Non-pigmented ciliary epithelial cell (primary cell): ENCODE measurements at regions not wholly inside any gene's neighbourhood (a gene's known extent, or its start where the extent isn't known, plus 50 kb on each side); places are given as distances from the start of the nearest gene placed in this dataset.
"Not testable (repeated sequence)": the region's sequence is repeated elsewhere in the genome, so short reads cannot be mapped to it uniquely, and the experiment has no call there.

ENCODE experiments used
- DNase-seq: peaks from one replicate; pipeline ENCODE4 v3.0.0-alpha.2; 2010; ENCODE audit warnings: low read depth

DNA sequence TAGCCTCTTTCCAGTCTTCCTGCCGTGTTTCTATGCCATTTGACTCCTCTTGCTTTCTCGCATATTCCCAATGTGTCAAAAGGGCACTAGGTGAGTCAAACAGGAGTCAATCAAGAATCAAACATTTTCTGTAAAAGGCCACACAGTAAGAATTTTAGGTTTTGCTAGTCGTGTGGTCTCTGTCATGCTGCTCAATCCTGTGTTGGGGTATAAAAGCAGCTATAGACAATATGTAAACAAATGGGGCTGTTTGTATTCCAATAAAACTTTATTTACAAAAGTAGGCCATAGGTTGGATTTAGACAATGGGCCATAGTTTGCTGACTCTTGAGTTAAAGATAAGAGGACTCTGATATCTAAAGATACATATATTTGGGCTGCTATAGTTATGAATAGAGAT is 235.4 kb upstream of the BTBD3 start:
- DNase-seq, result no peak

DNA sequence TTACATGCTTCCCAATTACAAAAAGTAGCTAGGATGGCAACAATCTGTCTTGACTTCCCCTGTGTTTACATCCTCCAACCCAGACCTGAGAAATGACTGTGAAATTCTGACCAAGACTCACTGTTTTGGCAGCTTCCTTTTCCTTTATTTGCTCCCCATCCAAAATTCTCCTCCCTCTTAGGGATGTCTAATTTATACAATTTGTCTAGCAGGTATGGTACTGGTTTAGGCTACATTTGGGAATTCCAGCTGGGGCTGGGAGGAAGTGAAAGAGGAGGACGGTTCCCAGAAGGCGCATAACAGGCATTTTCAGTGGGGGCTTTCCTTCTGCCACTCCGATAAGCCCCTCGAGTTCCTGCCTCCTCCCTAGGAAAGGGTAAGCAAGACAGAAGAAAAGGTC is 231.5 kb upstream of the BTBD3 start:
- no peak for DNase-seq

DNA sequence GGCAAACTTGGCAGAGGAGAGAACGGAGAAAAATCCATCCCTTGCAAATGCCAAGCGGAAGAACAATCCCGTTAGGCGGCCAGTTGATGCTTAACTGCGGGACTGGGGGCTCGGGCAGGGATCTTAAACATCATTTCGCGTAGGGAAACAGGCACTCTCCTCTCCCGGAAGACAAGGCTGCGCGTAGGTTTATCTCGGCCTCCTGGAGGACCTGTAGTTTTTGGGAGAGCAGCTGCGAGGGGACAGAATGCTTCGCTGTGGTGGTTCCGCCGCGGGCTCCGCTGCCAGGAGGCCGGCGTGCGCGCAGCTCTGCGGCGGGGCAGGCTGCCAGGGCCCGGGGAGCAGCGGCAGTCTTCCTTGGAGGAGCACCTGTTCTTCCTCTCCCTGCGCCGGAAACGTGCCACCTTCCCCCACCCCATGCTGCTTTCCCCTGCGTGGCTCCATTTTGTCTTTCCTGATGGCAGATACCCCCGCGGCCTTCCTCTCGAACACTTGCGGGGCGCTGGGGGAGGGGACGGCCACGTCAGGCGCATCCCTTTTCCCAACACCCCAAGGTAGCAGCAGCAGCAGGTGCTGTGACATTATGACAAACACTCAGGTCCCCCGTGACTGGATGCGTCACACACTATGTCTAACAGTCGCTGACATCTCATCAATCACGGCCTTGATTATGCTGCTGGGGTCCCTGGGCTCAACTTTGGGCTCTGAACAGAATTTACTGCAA is 230.7 kb upstream of the BTBD3 start:
- DNase-seq, result no peak

DNA sequence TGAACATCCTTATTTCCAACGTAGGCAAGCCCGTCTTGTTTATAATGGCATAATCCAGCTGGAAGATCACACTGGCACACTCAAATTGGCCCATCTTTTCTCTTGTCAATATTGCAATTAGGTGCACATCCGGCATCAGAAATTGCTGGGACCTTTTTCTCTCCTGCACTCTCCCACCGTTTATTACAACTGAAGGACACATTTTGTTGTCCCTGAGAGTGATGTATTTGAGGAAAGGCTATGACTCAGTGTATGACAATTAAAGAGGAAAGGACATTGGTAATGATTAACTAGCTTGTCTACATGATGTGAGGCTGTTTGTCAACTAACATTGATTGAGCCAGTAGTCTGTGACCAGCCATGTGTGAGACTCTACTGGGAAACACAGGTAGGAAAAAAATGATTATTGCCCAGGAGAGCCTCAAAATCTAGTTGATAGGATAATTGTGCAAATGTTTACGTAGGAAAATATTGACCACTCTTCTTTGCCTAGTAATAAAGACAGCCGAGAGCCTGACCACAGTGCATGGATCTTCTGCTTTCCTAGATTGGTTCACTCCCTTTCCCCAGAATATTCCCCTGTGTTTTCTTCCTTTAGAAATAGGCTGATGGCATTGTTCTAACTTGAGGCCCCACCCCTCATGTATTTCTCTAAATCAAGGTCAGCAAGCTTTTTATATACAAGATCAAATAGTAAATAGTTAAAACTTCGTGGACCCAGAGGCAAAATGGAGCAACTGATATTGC is 230.0 kb upstream of the BTBD3 start:
- DNase-seq, result no peak

DNA sequence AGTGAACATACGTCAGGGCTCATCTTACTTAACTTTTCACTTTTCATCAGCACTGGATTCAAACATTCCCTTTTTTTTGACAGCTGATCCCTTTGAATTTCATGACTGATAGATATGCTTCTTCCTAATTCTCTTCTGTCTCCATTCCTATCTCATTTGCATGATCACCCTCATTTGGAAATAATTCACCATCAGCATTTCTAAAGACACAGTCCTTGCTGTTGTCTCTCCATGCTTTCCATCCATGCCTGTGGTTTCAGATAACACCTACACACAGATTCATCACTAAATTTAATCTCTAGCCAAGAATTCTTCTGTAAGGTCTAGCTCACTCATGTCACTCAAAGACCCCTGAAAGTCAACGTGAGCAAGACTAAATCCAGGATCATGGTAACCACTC is 228.4 kb upstream of the BTBD3 start:
- DNase-seq, result no peak

DNA sequence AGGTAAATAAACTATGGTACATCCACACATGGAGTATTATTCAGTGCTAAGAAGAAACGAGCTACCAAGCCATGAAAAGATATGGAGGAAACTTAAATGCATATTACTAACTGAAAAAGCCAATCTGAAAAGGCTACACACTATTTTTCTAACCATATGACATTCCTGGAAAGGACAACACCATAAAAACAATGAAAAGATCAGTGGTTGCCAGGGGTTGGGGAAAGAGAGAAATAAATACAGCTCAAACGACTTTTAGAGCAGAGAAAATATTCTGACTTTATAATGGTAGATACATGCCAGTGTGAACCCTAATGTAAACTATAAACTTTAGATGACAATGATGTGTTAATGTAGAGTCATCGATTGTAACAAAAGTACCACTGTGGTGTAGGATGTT is 225.9 kb upstream of the BTBD3 start:
- no peak for DNase-seq

DNA sequence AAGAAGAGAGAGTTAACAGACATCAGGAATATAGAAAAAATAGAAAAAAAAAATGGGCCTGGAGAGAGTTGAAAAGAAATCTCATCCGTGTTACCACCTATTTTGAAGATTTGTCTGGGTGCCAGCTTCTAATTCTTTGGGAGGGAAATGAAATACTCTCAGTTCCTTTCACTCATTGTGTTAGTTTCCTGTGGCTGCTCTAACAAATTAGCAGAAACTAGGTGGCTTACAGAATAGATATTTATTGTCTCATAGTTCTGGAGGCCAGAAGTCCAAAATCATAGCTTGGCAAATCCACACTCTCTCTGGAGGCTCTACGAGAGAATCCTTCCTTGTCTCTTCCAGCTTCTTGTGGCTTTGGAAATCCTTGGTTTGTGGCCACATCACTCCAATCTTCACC is 225.1 kb upstream of the BTBD3 start:
- DNase-seq, result no peak

DNA sequence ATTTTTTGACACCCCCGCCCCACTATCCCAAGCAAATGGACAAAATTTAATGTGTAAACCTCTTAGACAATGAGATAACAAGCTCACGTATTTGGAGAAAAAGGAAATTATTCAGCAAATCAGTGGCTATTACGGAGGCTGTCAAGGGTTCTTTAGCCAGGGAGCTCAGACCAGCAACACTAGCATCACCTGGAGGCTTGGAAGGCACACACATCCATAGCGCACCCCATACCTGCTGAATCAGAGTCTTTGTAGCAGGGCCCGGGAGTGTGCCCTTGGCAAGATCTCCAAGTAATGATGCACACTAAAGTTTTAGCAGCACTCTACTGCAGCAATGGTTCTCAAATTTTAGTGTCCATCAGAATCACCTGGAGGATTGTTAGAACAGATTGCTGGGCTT is 223.2 kb upstream of the BTBD3 start:
- DNase-seq, result no peak

DNA sequence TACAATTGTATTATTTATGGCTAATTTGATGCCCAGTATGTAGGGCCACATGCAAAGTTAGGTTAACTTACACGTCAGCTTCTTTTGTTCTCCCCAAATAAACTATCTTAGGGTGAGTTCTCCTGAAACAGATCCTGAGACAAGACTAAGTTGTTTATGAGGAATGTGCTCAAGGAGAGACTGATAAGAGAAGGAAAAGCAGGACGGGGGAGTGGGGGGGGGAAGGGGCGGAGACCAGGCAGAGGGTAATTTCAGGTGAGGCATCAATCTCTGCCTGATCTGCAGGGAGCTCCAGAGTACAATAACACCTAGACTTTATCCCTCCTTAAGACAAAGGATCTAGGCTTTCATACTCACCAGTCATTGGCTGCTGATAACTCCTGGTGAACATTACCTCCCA is 220.6 kb upstream of the BTBD3 start:
- DNase-seq, result no peak

DNA sequence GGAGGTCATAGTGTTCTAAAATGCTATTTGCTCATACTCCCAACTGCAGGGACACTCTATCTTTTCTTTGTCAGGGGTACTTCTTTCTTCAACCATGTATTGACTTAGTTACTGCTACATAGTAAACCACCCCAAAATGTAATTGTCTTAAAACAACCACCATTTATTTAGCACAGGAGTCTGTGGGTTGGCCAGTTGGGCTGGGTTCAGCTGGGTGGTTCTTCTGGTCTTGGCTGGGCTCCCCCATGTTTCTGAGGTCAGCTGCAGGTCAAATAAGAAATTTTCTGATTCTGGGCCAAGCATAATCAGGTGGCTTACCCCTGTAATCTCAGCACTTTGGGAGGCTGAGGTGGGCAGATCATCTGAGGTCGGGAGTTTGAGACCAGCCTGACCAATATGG is 220.0 kb upstream of the BTBD3 start:
- DNase-seq, result no peak

DNA sequence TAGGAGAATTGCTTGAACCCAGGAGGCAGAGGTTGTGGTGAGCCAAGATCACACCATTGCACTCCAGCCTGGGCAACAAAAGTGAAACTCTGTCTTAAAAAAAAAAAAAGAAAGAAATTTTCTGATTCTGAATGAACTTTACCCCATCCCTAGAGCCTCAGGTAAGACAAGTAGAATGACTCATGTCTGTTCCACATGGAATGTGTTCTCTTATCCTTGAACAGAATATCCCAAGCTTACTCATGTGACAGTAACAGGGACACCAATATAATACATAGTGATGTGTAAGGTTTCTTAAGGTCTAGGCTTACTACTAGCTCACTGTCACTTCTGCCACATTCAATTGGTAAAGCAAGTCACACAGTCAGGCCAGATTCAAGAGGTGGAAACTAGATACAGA is 219.6 kb upstream of the BTBD3 start:
- DNase-seq, result no peak

DNA sequence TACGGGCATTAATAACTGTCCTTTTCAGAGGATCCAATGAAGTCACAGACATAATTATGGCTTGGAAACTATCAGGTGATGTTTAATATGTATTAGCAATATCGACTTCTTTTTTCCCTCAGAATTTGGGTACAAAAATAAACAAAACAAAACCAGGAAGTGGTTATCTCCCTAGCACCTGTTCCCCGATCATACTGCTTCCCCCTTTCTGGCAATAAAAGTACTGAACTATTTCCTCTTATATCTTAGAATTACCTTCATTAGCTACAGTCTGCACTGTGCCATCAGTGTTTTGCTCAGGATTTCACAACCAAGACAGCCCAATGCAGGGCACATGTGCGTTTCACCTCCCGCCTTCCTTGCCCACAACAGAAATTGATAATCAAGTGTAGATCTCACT is 216.9 kb upstream of the BTBD3 start:
- DNase-seq, result no peak

DNA sequence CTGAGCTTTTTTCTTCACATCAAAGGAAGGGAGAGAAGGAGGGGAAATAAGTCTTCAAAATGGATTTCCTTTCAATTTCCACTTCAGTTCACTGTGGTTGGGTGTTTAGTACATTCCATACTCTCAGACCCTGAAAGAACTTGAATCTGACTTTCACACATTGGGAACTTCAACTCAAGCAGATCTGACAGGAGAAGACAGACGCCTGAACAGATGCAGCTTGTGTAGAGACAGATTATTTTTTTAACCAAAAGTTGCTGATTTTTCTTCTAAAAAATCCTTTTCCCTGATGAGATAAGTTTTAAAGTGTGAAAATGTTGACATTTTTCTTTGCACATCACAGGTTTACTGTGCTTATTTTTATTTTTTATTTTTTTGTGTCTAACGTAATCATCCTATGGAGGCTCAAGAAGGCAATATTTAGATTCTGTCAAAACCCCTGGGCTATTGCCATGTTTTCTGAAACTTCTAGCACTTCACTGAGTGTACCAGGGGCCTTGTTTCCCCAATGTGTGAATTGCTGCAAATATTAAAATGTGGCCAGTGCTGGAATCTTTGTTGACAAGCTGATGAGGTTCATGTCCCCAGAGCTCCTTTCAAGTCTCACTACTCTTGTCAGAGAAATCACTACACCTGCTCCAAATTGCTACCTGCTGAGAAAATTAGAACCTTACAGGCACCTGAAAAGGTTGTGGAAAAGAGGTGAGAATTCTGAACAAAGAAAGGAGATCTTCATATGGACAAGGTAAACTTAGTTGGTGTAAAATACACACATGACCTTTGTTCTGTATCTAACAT is 214.8 kb upstream of the BTBD3 start:
- no peak for DNase-seq

DNA sequence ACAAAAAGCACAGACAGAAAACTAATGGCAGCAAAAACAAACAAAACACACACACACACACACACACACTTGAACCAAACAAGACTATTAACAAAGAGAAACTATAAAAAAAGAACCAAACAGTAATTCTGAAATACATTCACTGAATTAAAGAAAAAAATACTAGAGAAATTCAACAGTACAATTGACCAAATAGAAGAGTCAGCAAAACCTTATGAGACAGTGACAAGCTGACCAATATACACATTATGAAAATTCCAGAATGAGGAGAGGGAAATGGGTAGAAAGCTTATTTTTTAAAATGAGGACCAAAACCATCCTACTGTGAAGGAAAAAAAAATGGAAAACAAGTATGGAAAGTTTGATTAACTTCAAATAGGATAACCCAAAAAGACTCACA is 212.2 kb upstream of the BTBD3 start:
- no peak for DNase-seq

DNA sequence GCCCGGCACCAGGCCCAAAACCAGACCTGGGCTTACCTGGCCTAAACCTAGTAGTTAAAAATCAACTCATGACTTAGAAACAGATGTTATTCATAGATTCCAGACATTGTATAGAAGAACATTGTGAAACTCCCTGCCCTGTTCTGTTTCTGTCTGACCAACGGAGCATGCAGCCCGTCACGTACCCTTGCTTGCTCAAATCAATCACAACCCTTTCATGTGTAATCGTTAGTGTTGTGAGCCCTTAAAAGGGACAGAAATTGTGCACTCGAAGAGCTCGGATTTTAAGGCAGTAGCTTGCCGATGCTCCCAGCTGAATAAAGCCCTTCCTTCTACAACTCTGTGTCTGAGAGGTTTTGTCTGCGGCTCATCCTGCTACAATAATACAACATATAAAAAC is 209.5 kb upstream of the BTBD3 start:
- not testable (repeated sequence) for DNase-seq

DNA sequence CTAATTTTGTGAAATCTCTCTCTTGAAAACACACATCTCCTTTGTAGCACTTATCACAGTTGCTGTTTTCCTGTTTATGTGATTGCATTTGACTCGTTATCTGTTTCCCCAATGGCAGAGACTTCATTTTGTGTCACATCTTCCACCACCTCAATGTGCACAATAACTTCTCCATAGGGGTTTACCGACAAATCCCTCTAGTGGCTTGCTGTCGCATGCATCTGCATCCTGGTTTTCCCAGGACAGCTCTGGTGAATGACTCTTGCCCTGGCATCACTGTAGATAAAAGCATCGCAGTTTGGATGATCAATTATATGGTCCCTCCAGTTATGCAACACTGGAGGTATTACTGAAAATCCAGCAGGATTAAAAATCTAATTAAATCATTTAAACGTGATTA is 206.5 kb upstream of the BTBD3 start:
- no peak for DNase-seq

DNA sequence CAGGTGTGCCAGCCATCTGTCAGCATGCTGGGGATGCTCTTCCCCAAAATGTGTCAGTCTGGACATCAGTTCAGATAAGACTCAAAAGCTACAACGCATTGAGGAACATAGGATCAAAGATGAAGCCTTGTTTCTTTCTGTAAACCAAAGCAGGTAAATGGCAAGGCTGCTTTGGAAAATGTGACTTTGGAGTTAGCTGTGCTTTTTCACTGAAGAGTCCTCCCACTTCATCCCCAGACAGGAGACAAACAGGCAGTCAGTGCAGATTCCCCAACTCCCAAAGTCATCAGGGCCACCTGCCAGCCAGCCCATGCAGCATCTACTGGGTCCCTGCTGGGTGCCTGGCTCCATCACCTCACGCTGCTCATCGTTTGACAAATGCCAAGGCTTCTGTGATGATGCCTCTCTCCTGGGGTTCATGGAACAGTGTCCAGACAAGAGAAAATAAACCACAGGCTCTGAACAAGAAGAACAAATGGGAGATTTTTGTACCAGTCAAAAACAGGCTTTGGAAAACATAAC is 205.0 kb upstream of the BTBD3 start:
- DNase-seq, result no peak

DNA sequence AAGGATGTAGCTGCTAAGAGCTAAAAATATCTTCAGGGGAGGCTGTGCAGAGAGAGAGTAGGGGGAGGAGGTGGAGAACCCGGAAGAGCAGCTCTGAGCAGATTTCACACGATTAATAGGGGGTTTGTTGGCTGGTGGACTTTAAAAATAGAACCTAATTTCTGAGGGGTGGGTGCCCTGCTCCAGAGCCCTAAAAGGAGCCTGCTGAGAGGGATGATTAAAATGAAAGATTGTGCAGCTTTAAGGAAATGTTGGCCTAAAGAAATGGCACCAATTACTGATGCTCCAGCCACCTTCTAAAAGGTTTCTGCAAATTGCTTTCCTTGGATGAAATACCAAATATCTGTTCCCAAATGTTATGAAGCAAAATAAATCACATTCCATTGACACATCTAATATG is 202.8 kb upstream of the BTBD3 start:
- DNase-seq, result no peak

DNA sequence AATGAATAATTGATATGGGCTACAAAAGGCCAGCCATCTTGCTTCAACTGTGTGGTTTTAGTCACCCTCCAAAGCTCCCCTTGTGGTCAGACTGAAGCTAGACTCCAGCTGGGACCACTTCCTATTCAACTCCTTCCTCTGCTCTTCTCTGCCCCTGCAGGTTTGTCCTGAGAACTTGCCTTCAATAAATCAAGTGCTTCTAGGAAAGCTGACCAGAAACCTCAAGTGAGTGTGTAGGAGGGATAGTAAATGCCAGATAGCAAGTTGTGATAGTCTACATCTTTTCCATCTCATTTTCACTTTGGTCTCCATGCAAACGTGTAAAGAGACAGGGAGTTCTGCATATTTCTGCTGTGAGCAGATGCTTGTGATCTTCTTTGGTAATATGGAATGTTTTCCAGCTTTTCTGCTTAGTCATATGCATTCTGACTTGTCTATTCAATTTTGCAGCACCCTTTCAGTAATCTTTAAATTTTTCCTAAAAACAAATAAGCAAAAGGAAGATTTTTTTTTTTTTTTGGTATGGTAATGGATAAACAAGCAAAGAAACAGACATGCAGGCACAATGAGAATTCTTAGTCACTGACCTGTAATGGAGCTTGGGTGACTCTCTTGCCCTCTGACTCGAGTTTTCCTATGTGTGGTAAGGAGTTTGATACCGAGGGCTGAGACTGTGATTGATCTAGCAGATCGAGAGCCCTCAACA is 201.3 kb upstream of the BTBD3 start:
- peak; percentile 87 for DNase-seq

DNA sequence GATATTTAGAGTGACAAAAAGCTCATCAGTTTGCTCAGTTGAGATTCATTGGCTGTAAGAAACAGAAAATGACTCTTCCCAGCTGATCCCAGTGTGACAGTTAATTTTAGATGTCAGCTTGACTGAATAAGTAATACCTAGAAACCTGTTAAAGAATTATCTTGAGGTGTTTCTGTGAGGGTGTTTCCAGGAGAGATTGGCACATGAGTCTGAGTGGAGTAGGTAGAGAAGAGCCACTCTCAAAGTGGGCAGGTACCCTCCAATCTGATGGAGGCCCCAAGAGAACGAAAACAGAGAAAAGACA is 200.8 kb upstream of the BTBD3 start:
- no peak for DNase-seq

DNA sequence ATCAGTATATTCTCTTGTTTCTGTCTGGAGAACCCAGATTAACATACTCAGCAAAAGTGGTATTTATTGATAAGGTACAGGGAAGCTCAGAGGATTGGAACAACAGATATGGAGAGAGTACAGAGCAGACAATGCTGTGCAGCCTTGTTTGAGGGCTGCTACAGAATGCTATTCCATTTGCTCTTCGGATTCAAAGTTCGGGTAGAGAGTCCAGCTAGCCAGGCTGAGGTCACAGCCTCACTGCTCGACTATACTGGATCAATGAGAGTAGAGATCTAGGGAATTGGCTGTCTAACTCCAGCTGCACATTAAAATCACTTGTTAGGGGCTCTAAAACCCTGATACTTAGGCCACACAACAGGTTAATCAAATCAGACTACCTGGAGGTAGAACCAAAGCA is 200.1 kb upstream of the BTBD3 start:
- no peak for DNase-seq

DNA sequence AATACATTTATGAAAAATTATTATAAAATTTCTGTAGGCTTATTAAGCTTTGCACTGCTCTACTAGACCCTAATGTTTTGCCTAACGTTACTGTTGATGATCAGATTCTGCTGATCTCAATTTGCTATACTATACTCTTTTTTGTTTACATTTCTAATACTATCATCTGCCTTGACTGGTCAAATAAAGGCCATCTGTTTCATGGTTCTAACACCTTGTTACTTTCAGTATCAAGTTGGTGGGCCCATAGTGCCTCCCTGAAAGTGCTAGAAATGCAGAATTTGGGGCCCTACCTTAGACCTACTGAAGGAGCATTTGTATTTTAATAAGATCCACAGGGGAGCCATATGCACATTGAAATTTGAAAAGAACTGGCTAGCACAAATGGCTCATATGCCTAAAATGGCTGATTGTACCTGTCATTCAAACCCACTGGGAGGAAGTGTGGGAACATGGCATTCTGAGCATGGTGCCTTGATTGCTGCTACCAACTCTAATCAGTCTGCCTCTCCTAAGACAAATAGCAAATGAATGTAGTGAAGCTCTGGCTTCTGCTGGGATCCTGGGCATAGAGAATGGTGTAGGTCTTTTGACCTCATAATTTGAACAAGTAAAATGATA is 199.1 kb upstream of the BTBD3 start:
- DNase-seq, result no peak
